ENCODE measurements at regions not wholly inside any gene's neighbourhood (a gene's known extent, or its start where the extent isn't known, plus 50 kb on each side); places are given as distances from the start of the nearest gene placed in this dataset.

- TF ChIP-seq FOXM1 (IDR thresholded peaks at IDR 0.05; ENCODE audit: borderline replicate concordance) (no peak), ZNF384 (IDR thresholded peaks at IDR 0.05) (peak; percentile 79)
- POLR2A ChIA-PET = no interaction called here
- CTCF ChIA-PET = interaction anchor here (0.7 to 2.1 kb wide), 7 partner anchors 10 to 439 kb away, joined by 3 to 16 read pairs (median 3); no protein-coding TSS in a partner anchor
- peak; percentile 79 for DNase-seq (ENCODE audit: extremely low spot score)
These were observed 213.9 kb downstream of the TFCP2L1 start for GRCh38 chr2:121071034-121071504.

GRCh38 chr2:121072784-121073183 is 212.2 kb downstream of the TFCP2L1 start:
- CTCF ChIA-PET = interaction anchor here (2.1 kb wide), 1 partner anchor 377 kb away, joined by 16 read pairs; no protein-coding TSS in a partner anchor
- POLR2A ChIA-PET = no interaction called here
- no peak for TF ChIP-seq NFRKB (IDR thresholded peaks at IDR 0.05)
- no peak for TF ChIP-seq ARNT (IDR thresholded peaks at IDR 0.05)
- no peak for TF ChIP-seq BHLHE40 (IDR thresholded peaks at IDR 0.05; ENCODE audit: borderline replicate concordance)
- no peak for TF ChIP-seq FOXA1 (IDR thresholded peaks at IDR 0.05)
- no peak for TF ChIP-seq SUZ12 (IDR thresholded peaks at IDR 0.05)
- no peak for TF ChIP-seq PKNOX1 (IDR thresholded peaks at IDR 0.05)
- TF ChIP-seq ELF4 (IDR thresholded peaks at IDR 0.05) = no peak
- TF ChIP-seq CTBP1 (IDR thresholded peaks at IDR 0.05; ENCODE audit: borderline replicate concordance) = no peak
- TF ChIP-seq FOXM1 (IDR thresholded peaks at IDR 0.05; ENCODE audit: borderline replicate concordance) = no peak
- no peak for TF ChIP-seq TARDBP (IDR thresholded peaks at IDR 0.05)
- TF ChIP-seq FOXK2 (IDR thresholded peaks at IDR 0.05) = no peak
- no peak for DNase-seq (ENCODE audit: extremely low spot score)

GRCh38 chr2:121073320-121074210 is 211.4 kb downstream of the TFCP2L1 start:
- TF ChIP-seq PKNOX1 (IDR thresholded peaks at IDR 0.05) = no peak
- TF ChIP-seq L3MBTL2 (conservative IDR thresholded peaks at IDR 0.05) = no peak
- TF ChIP-seq NFRKB (IDR thresholded peaks at IDR 0.05) = no peak
- peak; percentile 63; the same call in 1 of the 2 replicates for TF ChIP-seq TARDBP (IDR thresholded peaks at IDR 0.05)
- ChIA-PET CTCF (interaction anchor here (1.9 kb wide), 1 partner anchor 378 kb away, joined by 11 read pairs; no protein-coding TSS in a partner anchor), POLR2A (no interaction called here)

GRCh38 chr2:121074293-121074932 is 210.6 kb downstream of the TFCP2L1 start:
- CTCF ChIA-PET = interaction anchor here (1.1 to 1.9 kb wide), 2 partner anchors 54 to 378 kb away, joined by 3 to 11 read pairs; no protein-coding TSS in a partner anchor
- POLR2A ChIA-PET = interaction anchor here (0.6 to 1.9 kb wide), 19 partner anchors 8 to 456 kb away, joined by 3 to 19 read pairs (median 4); partner anchors contain the start of genes GLI2 and RNU4ATAC
- DNase-seq (ENCODE audit: extremely low spot score) = no peak
- TF ChIP-seq FOXK2 (IDR thresholded peaks at IDR 0.05) (no peak), HDGF (IDR thresholded peaks at IDR 0.05; ENCODE audit: borderline replicate concordance) (no peak), NFRKB (IDR thresholded peaks at IDR 0.05) (no peak), CTBP1 (IDR thresholded peaks at IDR 0.05; ENCODE audit: borderline replicate concordance) (no peak), ELF4 (IDR thresholded peaks at IDR 0.05) (no peak), SP1 (IDR thresholded peaks at IDR 0.05) (no peak), FOXM1 (IDR thresholded peaks at IDR 0.05; ENCODE audit: borderline replicate concordance) (no peak), ARNT (IDR thresholded peaks at IDR 0.05) (no peak), FOXA1 (IDR thresholded peaks at IDR 0.05) (no peak), LEF1 (IDR thresholded peaks at IDR 0.05; ENCODE audit: borderline replicate concordance) (no peak), L3MBTL2 (conservative IDR thresholded peaks at IDR 0.05) (no peak), BHLHE40 (IDR thresholded peaks at IDR 0.05; ENCODE audit: borderline replicate concordance) (no peak), PKNOX1 (IDR thresholded peaks at IDR 0.05) (no peak), ZNF384 (IDR thresholded peaks at IDR 0.05) (no peak), TARDBP (IDR thresholded peaks at IDR 0.05) (no peak), SUZ12 (IDR thresholded peaks at IDR 0.05) (no peak)

More at GRCh38 chr2:121073320-121074210, 211.4 kb downstream of the TFCP2L1 start:
- no peak for DNase-seq (ENCODE audit: extremely low spot score)

- DNase-seq (ENCODE audit: extremely low spot score) = peak; percentile 75
- ChIA-PET CTCF (interaction anchor here (0.6 to 1.9 kb wide), 7 partner anchors 10 to 379 kb away, joined by 3 to 11 read pairs (median 3); no protein-coding TSS in a partner anchor), POLR2A (interaction anchor here (0.6 to 1.9 kb wide), 25 partner anchors 9 to 455 kb away, joined by 3 to 19 read pairs (median 4); partner anchors contain the start of genes GLI2 and RNU4ATAC)
- TF ChIP-seq LEF1 (IDR thresholded peaks at IDR 0.05; ENCODE audit: borderline replicate concordance) (peak; percentile 85; the same call in 1 of the 2 replicates), ELF4 (IDR thresholded peaks at IDR 0.05) (peak; percentile 96), ZNF384 (IDR thresholded peaks at IDR 0.05) (no peak; the same call in 1 of the 2 replicates), CTBP1 (IDR thresholded peaks at IDR 0.05; ENCODE audit: borderline replicate concordance) (peak; percentile 61; the same call in 1 of the 2 replicates), ARNT (IDR thresholded peaks at IDR 0.05) (peak; percentile 34; the same call in 1 of the 2 replicates), SP1 (IDR thresholded peaks at IDR 0.05) (no peak), NFRKB (IDR thresholded peaks at IDR 0.05) (no peak; the same call in 1 of the 2 replicates), L3MBTL2 (conservative IDR thresholded peaks at IDR 0.05) (peak; percentile 68; the same call in 1 of the 2 replicates), BHLHE40 (IDR thresholded peaks at IDR 0.05; ENCODE audit: borderline replicate concordance) (peak; percentile 65), FOXM1 (IDR thresholded peaks at IDR 0.05; ENCODE audit: borderline replicate concordance) (peak; percentile 85), PKNOX1 (IDR thresholded peaks at IDR 0.05) (peak; percentile 95), TARDBP (IDR thresholded peaks at IDR 0.05) (peak; percentile 54; the same call in 1 of the 2 replicates), FOXK2 (IDR thresholded peaks at IDR 0.05) (no peak)
These were observed 209.9 kb downstream of the TFCP2L1 start for GRCh38 chr2:121075006-121075551.
